H1 (cell line): ENCODE measurements at regions not wholly inside any gene's neighbourhood (a gene's known extent, or its start where the extent isn't known, plus 50 kb on each side); places are given as distances from the start of the nearest gene placed in this dataset.

ENCODE experiments used
- KDM1A ChIP-seq: fragments of 200-600, 300-600 bp; sonication (generic); IDR thresholded peaks from 2 replicates; pipeline ENCODE4 v1.7.1; 2016; ENCODE audit warnings: mild to moderate bottlenecking, low read length, borderline replicate concordance
- PHF8 ChIP-seq: fragments of 200-600 bp; sonication (generic); conservative IDR thresholded peaks from 2 replicates; pipeline ENCODE4 v1.7.1; 2012; ENCODE audit warnings: low read depth, mild to moderate bottlenecking, inconsistent platforms, low read length, moderate library complexity

DNA sequence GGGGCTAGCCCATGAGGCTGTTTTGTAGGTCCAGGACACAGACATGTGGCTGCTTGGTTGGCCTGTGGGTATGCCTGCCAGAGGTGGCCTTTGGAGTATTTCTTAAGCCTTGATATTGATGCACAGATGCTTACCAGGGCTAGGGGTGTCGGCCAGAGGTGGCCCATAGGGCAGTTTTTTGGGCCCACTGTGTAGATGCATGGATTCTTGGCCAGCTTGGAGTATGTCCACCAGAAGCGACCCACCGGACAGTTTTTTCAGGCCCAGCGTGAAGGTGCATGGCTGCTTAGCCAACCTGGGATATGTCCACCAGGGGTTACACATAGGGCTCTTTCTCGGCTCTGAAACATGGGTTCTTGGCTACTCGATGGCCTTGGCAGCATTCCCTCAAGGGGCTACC lies 1199.1 kb downstream of the CNTNAP5 start (continued):
- no peak for TF ChIP-seq PHF8
- TF ChIP-seq KDM1A = no peak
